Stimulated activated effector memory CD8-positive, alpha-beta T cell treated with anti-CD3 and anti-CD28 coated beads, Interleukin-12 subunit alpha, Interleukin-12 subunit beta, amount 100 ng/mL, for 72 hours (primary cell): ENCODE measurements at regions not wholly inside any gene's neighbourhood (a gene's known extent, or its start where the extent isn't known, plus 50 kb on each side); places are given as distances from the start of the nearest gene placed in this dataset.

Experiments
- ATAC-seq: fragments of 150-1000 bp; cut with Tn5 transposase; 2 replicates; pipeline ENCODE4 v1.10.0; 2021
- DNase-seq, 2 donors: peaks; one replicate each; pipeline ENCODE4 v3.0.0; 2021 to 2022; ENCODE audit warnings: low spot score in 2 of 2
- H3K27ac Mint-ChIP-seq: one replicate; pipeline ENCODE4 v1.8.0; 2022; ENCODE audit warnings: mild to moderate bottlenecking, mixed read lengths
- H3K36me3 Mint-ChIP-seq: one replicate; pipeline ENCODE4 v1.8.0; 2022; ENCODE audit warnings: mild to moderate bottlenecking, mixed read lengths
- H3K4me1 Mint-ChIP-seq: one replicate; pipeline ENCODE4 v1.8.0; 2022; ENCODE audit warnings: mixed read lengths
- H3K4me3 Mint-ChIP-seq: one replicate; pipeline ENCODE4 v1.8.0; 2022; ENCODE audit warnings: mild to moderate bottlenecking, mixed read lengths
- H3K9me3 Mint-ChIP-seq: one replicate; pipeline ENCODE4 v1.8.0; 2022; ENCODE audit warnings: mixed read lengths

DNA sequence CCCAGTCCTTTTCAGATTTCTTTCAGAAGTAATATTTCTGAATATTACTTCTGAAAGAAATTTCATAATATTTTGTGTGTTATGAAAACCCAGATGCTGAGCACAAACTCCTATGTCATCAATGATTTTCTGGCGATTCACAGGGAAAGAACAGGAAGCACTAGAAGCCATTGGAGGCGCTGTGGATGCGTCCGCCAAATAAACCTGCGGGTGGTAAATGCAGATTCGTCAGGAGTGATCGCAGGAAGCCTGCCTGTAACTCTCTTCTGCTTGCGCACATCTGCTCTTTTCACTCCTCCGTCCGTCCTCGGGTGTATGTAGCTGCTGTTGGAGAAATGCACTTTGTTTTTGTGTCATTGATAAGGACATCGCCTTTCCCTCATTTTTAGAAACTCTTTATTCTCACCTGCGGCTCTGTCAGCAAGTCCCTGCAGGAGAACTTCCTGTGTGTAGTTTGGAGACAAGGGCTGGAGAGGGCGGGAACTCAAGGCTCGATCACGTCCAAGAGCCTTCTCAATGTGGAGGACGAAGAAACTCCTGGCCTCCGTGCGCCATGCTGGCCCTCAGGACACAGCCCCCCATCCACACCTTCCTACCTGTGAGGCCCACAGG is 483.8 kb downstream of the GALR1 start:
- ATAC-seq (no peak), DNase-seq (no peak)
- Mint-ChIP-seq H3K9me3 (no peaks in the 10 kb centered on the region), H3K4me3 (no peak overlapping the region), H3K36me3 (no peaks in the 10 kb centered on the region), H3K4me1 (no peaks in the 10 kb centered on the region), H3K27ac (no peak overlapping the region)

DNA sequence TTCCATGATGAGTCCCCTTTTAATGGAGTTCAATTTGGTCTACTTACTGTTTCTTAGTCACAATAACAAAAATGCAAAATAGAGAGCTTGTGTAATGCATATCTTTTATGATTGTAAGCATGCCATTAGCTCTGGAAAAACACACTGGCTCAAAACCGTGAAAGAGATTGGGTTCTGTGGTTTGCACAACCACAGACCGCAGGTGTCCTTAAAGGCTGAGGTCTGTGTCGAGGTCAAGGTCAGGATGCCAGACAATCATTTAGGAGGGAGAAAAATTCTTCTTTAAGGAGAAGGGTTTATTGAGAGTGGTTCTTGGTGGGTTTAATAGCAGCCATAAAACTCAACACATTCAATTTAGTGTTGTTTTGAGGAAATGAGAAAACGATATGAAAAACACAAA is 487.2 kb downstream of the GALR1 start:
- no peak for ATAC-seq

GRCh38 chr18:77737405-77737804 is 487.8 kb downstream of the GALR1 start:
- Mint-ChIP-seq H3K36me3 (no peaks in the 10 kb centered on the region), H3K4me3 (no peak overlapping the region)
- no peak for ATAC-seq

More for the DNA sequence above, 487.2 kb downstream of the GALR1 start:
- Mint-ChIP-seq H3K4me1 (no peaks in the 10 kb centered on the region), H3K4me3 (no peak overlapping the region), H3K9me3 (no peaks in the 10 kb centered on the region), H3K27ac (no peak overlapping the region), H3K36me3 (no peaks in the 10 kb centered on the region)
- DNase-seq = no peak

GRCh38 chr18:77749089-77749488 is 499.4 kb downstream of the GALR1 start:
- ATAC-seq (no peak), DNase-seq (no peak)
- Mint-ChIP-seq H3K36me3 (no peaks in the 10 kb centered on the region), H3K4me3 (no peak overlapping the region), H3K4me1 (no peaks in the 10 kb centered on the region), H3K27ac (no peak overlapping the region), H3K9me3 (no peaks in the 10 kb centered on the region)

More at GRCh38 chr18:77737405-77737804, 487.8 kb downstream of the GALR1 start:
- DNase-seq = no peak
- Mint-ChIP-seq H3K27ac (no peak overlapping the region), H3K4me1 (no peaks in the 10 kb centered on the region), H3K9me3 (no peaks in the 10 kb centered on the region)

GRCh38 chr18:77750006-77750405 is 500.4 kb downstream of the GALR1 start:
- no peak for DNase-seq
- no peaks in the 10 kb centered on the region for H3K36me3 Mint-ChIP-seq
- no peak overlapping the region for H3K4me3 Mint-ChIP-seq
- no peak for ATAC-seq
- no peaks in the 10 kb centered on the region for H3K4me1 Mint-ChIP-seq
- H3K9me3 Mint-ChIP-seq = no peaks in the 10 kb centered on the region
- no peak overlapping the region for H3K27ac Mint-ChIP-seq

GRCh38 chr18:77754475-77755044 is 504.9 kb downstream of the GALR1 start:
- H3K4me3 Mint-ChIP-seq = no peak overlapping the region
- no peaks in the 10 kb centered on the region for H3K4me1 Mint-ChIP-seq
- ATAC-seq = no peak
- H3K36me3 Mint-ChIP-seq = no peaks in the 10 kb centered on the region
- no peaks in the 10 kb centered on the region for H3K9me3 Mint-ChIP-seq
- H3K27ac Mint-ChIP-seq = no peak overlapping the region
- DNase-seq = no peak

GRCh38 chr18:77755187-77755586 is 505.5 kb downstream of the GALR1 start:
- H3K27ac Mint-ChIP-seq = no peak overlapping the region
- no peak overlapping the region for H3K4me3 Mint-ChIP-seq
- no peaks in the 10 kb centered on the region for H3K36me3 Mint-ChIP-seq
- no peaks in the 10 kb centered on the region for H3K4me1 Mint-ChIP-seq
- DNase-seq = no peak
- H3K9me3 Mint-ChIP-seq = no peaks in the 10 kb centered on the region
- no peak for ATAC-seq

GRCh38 chr18:77761332-77761731 is 511.7 kb downstream of the GALR1 start:
- DNase-seq (no peak), ATAC-seq (no peak)
- Mint-ChIP-seq H3K9me3 (no peaks in the 10 kb centered on the region), H3K4me3 (no peak overlapping the region), H3K36me3 (no peaks in the 10 kb centered on the region), H3K4me1 (no peaks in the 10 kb centered on the region), H3K27ac (no peak overlapping the region)

GRCh38 chr18:77762014-77762413 is 512.4 kb downstream of the GALR1 start:
- Mint-ChIP-seq H3K4me3 (no peak overlapping the region), H3K9me3 (no peaks in the 10 kb centered on the region), H3K36me3 (no peaks in the 10 kb centered on the region), H3K27ac (no peak overlapping the region), H3K4me1 (no peaks in the 10 kb centered on the region)
- ATAC-seq (no peak), DNase-seq (no peak)

DNA sequence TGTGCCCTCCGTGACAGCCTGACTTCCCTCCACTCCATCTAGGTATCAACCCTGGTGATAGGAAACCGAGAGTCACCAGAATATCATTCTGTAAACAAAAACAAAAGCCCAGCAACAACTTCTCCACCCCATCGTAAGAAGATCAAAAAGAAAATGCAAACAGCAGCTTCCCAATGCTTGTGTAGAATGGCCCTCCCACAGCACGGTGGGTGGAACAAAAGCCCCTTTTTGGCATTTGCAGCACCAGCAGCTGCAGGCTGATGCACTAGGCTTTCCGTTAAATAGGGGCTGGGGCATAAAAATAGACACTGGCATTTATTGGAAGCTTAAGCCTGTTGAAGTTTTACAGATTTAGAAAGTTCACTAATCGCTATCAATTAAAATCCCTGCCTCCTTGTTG is 513.0 kb downstream of the GALR1 start:
- DNase-seq (no peak), ATAC-seq (no peak)
- H3K36me3 Mint-ChIP-seq = no peaks in the 10 kb centered on the region
- no peak overlapping the region for H3K4me3 Mint-ChIP-seq
- no peaks in the 10 kb centered on the region for H3K9me3 Mint-ChIP-seq
- H3K4me1 Mint-ChIP-seq = no peaks in the 10 kb centered on the region
- H3K27ac Mint-ChIP-seq = no peak overlapping the region

DNA sequence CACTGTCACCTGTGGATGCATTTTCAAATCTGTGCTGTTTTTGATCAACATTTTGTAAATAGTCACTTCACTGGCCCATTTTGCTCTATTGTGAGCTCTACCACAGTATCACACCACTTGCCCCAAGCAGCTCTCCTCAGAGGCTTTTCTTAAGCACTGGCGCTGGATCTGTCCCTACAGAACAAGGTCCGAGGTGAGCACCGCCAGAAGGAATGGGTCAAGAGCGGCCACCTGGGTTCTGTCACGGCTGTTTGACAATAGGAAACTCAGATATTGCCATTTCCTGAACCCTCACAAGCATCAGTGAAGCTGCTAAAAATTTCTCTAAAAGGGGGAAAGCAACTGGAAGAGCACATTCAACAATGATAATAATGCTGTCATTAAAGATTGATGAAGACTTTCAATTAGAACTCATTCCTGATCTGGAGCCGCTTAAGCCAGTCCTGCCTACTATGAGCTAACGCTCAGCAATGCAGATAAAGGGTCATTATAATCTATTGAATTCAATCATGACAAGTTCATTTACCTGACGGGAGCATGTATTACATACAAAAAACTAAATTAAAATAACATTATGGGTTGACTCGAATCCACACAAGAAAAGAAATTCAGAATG is 514.0 kb downstream of the GALR1 start:
- Mint-ChIP-seq H3K9me3 (no peaks in the 10 kb centered on the region), H3K36me3 (no peaks in the 10 kb centered on the region), H3K4me3 (no peak overlapping the region), H3K27ac (no peak overlapping the region), H3K4me1 (no peaks in the 10 kb centered on the region)
- DNase-seq (no peak), ATAC-seq (no peak)

GRCh38 chr18:77765468-77765867 is 515.8 kb downstream of the GALR1 start:
- ATAC-seq (no peak), DNase-seq (no peak)
- H3K4me1 Mint-ChIP-seq = no peaks in the 10 kb centered on the region
- no peak overlapping the region for H3K27ac Mint-ChIP-seq
- no peaks in the 10 kb centered on the region for H3K9me3 Mint-ChIP-seq
- no peak overlapping the region for H3K4me3 Mint-ChIP-seq
- no peaks in the 10 kb centered on the region for H3K36me3 Mint-ChIP-seq

GRCh38 chr18:77766421-77766820 is 516.8 kb downstream of the GALR1 start:
- no peak for DNase-seq
- Mint-ChIP-seq H3K4me3 (no peak overlapping the region), H3K9me3 (no peaks in the 10 kb centered on the region), H3K27ac (no peak overlapping the region), H3K4me1 (no peaks in the 10 kb centered on the region), H3K36me3 (no peaks in the 10 kb centered on the region)
- ATAC-seq = no peak

- no peak for DNase-seq
- Mint-ChIP-seq H3K4me3 (no peak overlapping the region), H3K4me1 (no peaks in the 10 kb centered on the region), H3K27ac (no peak overlapping the region), H3K9me3 (no peaks in the 10 kb centered on the region), H3K36me3 (no peaks in the 10 kb centered on the region)
- no peak for ATAC-seq
Observed at GRCh38 chr18:77772177-77772576, 522.5 kb downstream of the GALR1 start.

- H3K4me1 Mint-ChIP-seq = no peaks in the 10 kb centered on the region
- no peak overlapping the region for H3K4me3 Mint-ChIP-seq
- no peaks in the 10 kb centered on the region for H3K36me3 Mint-ChIP-seq
- DNase-seq = no peak
- no peaks in the 10 kb centered on the region for H3K9me3 Mint-ChIP-seq
- H3K27ac Mint-ChIP-seq = no peak overlapping the region
- ATAC-seq = no peak
Observed at GRCh38 chr18:77776104-77776503, 526.5 kb downstream of the GALR1 start.

GRCh38 chr18:77777163-77777562 is 527.5 kb downstream of the GALR1 start:
- Mint-ChIP-seq H3K4me1 (no peaks in the 10 kb centered on the region), H3K36me3 (no peaks in the 10 kb centered on the region), H3K4me3 (no peak overlapping the region), H3K9me3 (no peaks in the 10 kb centered on the region), H3K27ac (no peak overlapping the region)
- no peak for ATAC-seq
- DNase-seq = no peak
